ENCODE measurements at regions not wholly inside any gene's neighbourhood (a gene's known extent, or its start where the extent isn't known, plus 50 kb on each side); places are given as distances from the start of the nearest gene placed in this dataset.

DNA sequence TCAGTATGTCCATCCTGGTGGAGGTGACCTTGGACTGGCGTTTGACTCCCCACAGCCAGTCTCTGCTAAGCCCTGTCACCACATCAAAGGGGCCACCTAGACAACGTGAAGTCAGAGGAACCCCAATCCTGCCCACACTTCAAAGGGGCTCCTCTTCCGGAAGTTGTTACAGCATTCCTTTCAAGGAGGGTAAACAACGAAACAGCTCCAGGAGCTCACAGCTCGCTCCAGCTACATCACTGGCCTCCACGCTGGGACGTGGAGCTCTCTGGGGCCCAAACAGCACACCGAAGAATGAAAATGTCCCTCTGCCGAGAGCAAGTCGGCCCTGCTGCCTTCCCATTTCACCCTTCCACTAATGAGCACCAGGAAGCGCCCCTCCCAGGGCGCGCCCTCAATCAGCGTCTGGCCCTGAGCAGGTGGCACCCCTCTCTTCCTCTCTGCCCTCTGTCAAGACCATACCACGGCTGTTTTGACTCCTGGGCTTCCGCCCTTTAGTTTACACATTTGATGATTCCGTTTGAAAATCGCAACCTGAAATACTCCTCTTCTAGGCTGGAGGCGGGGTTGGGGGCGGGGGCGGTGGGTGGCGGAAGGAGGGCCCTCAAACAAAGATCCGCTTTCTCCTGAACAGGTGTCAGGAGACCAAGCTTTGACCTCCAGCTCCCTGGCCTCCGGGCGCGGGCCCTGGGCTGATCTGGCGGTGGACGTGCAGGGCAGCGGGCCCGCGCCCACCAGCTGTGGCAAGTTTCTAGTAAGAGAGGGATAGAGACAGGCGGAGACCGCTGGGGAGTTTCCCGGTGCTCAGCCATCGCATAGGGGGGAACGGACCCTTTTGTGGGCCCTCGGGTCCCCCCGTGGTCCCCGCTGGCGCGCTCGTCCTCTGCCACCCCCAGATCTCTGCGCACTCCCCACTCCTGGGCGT, 53.1 kb upstream of the KDM7A start (continued):
- TF ChIP-seq, protein P1, sequence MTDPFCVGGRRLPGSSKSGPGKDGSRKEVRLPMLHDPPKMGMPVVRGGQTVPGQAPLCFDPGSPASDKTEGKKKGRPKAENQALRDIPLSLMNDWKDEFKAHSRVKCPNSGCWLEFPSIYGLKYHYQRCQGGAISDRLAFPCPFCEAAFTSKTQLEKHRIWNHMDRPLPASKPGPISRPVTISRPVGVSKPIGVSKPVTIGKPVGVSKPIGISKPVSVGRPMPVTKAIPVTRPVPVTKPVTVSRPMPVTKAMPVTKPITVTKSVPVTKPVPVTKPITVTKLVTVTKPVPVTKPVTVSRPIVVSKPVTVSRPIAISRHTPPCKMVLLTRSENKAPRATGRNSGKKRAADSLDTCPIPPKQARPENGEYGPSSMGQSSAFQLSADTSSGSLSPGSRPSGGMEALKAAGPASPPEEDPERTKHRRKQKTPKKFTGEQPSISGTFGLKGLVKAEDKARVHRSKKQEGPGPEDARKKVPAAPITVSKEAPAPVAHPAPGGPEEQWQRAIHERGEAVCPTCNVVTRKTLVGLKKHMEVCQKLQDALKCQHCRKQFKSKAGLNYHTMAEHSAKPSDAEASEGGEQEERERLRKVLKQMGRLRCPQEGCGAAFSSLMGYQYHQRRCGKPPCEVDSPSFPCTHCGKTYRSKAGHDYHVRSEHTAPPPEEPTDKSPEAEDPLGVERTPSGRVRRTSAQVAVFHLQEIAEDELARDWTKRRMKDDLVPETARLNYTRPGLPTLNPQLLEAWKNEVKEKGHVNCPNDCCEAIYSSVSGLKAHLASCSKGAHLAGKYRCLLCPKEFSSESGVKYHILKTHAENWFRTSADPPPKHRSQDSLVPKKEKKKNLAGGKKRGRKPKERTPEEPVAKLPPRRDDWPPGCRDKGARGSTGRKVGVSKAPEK (CRISPR knock-in tag; IDR thresholded peaks at IDR 0.05; ENCODE audit: borderline replicate concordance): 0 out of 2 replicates have a peak, but pooled peaks have one; percentile 41
- TF ChIP-seq NR0B2 (CRISPR knock-in tag; IDR thresholded peaks at IDR 0.05): 0 out of 2 replicates have a peak, but pooled peaks have one; percentile 17
- peak; percentile 85 for TF ChIP-seq PHF21A (CRISPR knock-in tag; IDR thresholded peaks at IDR 0.05)
- TF ChIP-seq KLF16 (CRISPR knock-in tag; IDR thresholded peaks at IDR 0.05): peak in 1 of 2 experiments; percentile 96; a peak in 2 of 4 replicates
- no peak for TF ChIP-seq NFIB (CRISPR knock-in tag; IDR thresholded peaks at IDR 0.05; ENCODE audit: borderline replicate concordance)
- peak; percentile 49; the same call in 1 of the 2 replicates for TF ChIP-seq SSRP1 (CRISPR knock-in tag; IDR thresholded peaks at IDR 0.05)
- TF ChIP-seq, protein P2, sequence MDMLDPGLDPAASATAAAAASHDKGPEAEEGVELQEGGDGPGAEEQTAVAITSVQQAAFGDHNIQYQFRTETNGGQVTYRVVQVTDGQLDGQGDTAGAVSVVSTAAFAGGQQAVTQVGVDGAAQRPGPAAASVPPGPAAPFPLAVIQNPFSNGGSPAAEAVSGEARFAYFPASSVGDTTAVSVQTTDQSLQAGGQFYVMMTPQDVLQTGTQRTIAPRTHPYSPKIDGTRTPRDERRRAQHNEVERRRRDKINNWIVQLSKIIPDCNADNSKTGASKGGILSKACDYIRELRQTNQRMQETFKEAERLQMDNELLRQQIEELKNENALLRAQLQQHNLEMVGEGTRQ (IDR thresholded peaks at IDR 0.05; ENCODE audit: low read depth, low read length): no peak
- TF ChIP-seq, protein P2 (CRISPR knock-in tag; IDR thresholded peaks at IDR 0.05; ENCODE audit: borderline replicate concordance): peak; percentile 32; the same call in 1 of the 2 replicates
- TF ChIP-seq TAF15 (IDR thresholded peaks at IDR 0.05; ENCODE audit: low read depth, low read length, poor library complexity, severe bottlenecking): no peak
- TF ChIP-seq ZNF253 (CRISPR knock-in tag; IDR thresholded peaks at IDR 0.05; ENCODE audit: borderline replicate concordance): peak; percentile 72; the same call in 1 of the 2 replicates
- peak; percentile 17 for TF ChIP-seq ZNF18 (CRISPR knock-in tag; IDR thresholded peaks at IDR 0.05; ENCODE audit: insufficient replicate concordance)
- peak; percentile 73; the same call in 1 of the 3 replicates for TF ChIP-seq MXI1 (IDR thresholded peaks at IDR 0.05; ENCODE audit: borderline replicate concordance, low read depth, low read length)
- TF ChIP-seq, protein P3, sequence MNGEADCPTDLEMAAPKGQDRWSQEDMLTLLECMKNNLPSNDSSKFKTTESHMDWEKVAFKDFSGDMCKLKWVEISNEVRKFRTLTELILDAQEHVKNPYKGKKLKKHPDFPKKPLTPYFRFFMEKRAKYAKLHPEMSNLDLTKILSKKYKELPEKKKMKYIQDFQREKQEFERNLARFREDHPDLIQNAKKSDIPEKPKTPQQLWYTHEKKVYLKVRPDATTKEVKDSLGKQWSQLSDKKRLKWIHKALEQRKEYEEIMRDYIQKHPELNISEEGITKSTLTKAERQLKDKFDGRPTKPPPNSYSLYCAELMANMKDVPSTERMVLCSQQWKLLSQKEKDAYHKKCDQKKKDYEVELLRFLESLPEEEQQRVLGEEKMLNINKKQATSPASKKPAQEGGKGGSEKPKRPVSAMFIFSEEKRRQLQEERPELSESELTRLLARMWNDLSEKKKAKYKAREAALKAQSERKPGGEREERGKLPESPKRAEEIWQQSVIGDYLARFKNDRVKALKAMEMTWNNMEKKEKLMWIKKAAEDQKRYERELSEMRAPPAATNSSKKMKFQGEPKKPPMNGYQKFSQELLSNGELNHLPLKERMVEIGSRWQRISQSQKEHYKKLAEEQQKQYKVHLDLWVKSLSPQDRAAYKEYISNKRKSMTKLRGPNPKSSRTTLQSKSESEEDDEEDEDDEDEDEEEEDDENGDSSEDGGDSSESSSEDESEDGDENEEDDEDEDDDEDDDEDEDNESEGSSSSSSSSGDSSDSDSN (CRISPR knock-in tag; IDR thresholded peaks at IDR 0.05): peak; percentile 81
- peak; percentile 99 for TF ChIP-seq TARDBP (CRISPR knock-in tag; IDR thresholded peaks at IDR 0.05)
- peak; percentile 82; the same call in 1 of the 2 replicates for TF ChIP-seq DMAP1 (CRISPR knock-in tag; IDR thresholded peaks at IDR 0.05)
- TF ChIP-seq ZNF124 (CRISPR knock-in tag; IDR thresholded peaks at IDR 0.05): peak; percentile 72; the same call in 1 of the 2 replicates

Measured in HepG2 (cell line).